SK-N-SH (cell line): ENCODE measurements at regions not wholly inside any gene's neighbourhood (a gene's known extent, or its start where the extent isn't known, plus 50 kb on each side); places are given as distances from the start of the nearest gene placed in this dataset.

Experiments used
- EP300 ChIP-seq, 2 experiments: IDR thresholded peaks; 2 replicates each; pipeline versions ENCODE4 v1.4.0 to v1.6.1; 2012; ENCODE audit warnings: borderline replicate concordance in 1 of 2, low read depth in 1 of 2, low read length in 1 of 2
- FOSL2 ChIP-seq: IDR thresholded peaks from 2 replicates; pipeline ENCODE4 v1.4.0; 2012; ENCODE audit warnings: low read depth, mild to moderate bottlenecking, moderate library complexity, borderline replicate concordance
- FOXM1 ChIP-seq: IDR thresholded peaks from 2 replicates; pipeline ENCODE4 v1.4.0; 2012; ENCODE audit warnings: low read depth, mild to moderate bottlenecking
- MXI1 ChIP-seq: IDR thresholded peaks from 2 replicates; pipeline ENCODE4 v1.6.1; 2012; ENCODE audit warnings: mild to moderate bottlenecking, low read depth, low read length, improper control_type of control experiment
- POLR2AphosphoS5 ChIP-seq: IDR thresholded peaks from 2 replicates; pipeline ENCODE4 v1.6.1; 2012; ENCODE audit warnings: low read depth, low read length
- RFX5 ChIP-seq: IDR thresholded peaks from 2 replicates; pipeline ENCODE4 v1.6.1; 2012; ENCODE audit warnings: mild to moderate bottlenecking, improper control_type of control experiment, low read length
- SIN3A ChIP-seq: IDR thresholded peaks from 2 replicates; pipeline ENCODE4 v1.6.1; 2012; ENCODE audit warnings: low read depth, mild to moderate bottlenecking, low read length, moderate library complexity, borderline replicate concordance
- SMC3 ChIP-seq: IDR thresholded peaks from 2 replicates; pipeline ENCODE4 v1.6.1; 2012; ENCODE audit warnings: low read depth, low read length, improper control_type of control experiment
- TAF1 ChIP-seq: IDR thresholded peaks from 2 replicates; pipeline ENCODE4 v1.6.1; 2012; ENCODE audit warnings: low read depth, mild to moderate bottlenecking, low read length, moderate library complexity, borderline replicate concordance
- TEAD4 ChIP-seq: IDR thresholded peaks from 2 replicates; pipeline ENCODE4 v1.4.0; 2012; ENCODE audit warnings: mild to moderate bottlenecking, borderline replicate concordance; ENCODE audit not compliant: insufficient read depth
- TF ChIP-seq, protein P1 (sequence below): fragments of 200-600 bp; sonication (generic); IDR thresholded peaks from 2 replicates; pipeline ENCODE4 v1.6.1; 2017; ENCODE audit warnings: antibody characterized with exemption, mild to moderate bottlenecking, moderate library complexity
- TF ChIP-seq, protein P2 (sequence below): IDR thresholded peaks from 2 replicates; pipeline ENCODE4 v1.4.0; 2012; ENCODE audit warnings: low read depth
- TF ChIP-seq, protein P3 (sequence below): IDR thresholded peaks from 2 replicates; pipeline ENCODE4 v1.6.1; 2012; ENCODE audit warnings: mild to moderate bottlenecking, low read depth, low read length, moderate library complexity

DNA sequence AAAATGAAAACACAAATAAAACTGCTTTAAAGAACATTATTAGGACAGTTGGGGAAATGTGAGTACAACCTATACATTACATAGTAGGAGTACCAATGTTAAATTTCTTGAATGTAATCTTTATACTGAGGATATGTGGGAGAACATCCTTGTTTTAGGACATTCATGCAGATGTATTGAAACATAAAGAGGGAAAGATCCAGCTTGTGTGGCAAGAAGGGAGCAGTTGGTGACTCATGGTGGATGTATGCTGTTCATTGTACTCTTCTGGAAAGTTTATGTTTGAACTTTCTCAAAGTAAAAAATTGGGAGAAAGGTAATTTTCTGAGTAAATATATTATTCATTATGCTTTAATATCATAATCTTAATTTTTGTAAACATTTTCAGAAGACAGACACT, 132.1 kb upstream of the DLGAP1 start:
- TF ChIP-seq EP300 (IDR thresholded peaks at IDR 0.05; ENCODE audit: borderline replicate concordance in 1 of 2, low read depth in 1 of 2, low read length in 1 of 2), result no peak
- TF ChIP-seq POLR2AphosphoS5, result no peak
- TF ChIP-seq, protein P1, sequence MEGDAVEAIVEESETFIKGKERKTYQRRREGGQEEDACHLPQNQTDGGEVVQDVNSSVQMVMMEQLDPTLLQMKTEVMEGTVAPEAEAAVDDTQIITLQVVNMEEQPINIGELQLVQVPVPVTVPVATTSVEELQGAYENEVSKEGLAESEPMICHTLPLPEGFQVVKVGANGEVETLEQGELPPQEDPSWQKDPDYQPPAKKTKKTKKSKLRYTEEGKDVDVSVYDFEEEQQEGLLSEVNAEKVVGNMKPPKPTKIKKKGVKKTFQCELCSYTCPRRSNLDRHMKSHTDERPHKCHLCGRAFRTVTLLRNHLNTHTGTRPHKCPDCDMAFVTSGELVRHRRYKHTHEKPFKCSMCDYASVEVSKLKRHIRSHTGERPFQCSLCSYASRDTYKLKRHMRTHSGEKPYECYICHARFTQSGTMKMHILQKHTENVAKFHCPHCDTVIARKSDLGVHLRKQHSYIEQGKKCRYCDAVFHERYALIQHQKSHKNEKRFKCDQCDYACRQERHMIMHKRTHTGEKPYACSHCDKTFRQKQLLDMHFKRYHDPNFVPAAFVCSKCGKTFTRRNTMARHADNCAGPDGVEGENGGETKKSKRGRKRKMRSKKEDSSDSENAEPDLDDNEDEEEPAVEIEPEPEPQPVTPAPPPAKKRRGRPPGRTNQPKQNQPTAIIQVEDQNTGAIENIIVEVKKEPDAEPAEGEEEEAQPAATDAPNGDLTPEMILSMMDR, result no peak
- TF ChIP-seq TEAD4, result no peak
- TF ChIP-seq, protein P2, sequence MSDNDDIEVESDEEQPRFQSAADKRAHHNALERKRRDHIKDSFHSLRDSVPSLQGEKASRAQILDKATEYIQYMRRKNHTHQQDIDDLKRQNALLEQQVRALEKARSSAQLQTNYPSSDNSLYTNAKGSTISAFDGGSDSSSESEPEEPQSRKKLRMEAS, result no peak
- no peak for TF ChIP-seq FOSL2
- TF ChIP-seq MXI1, result no peak
- no peak for TF ChIP-seq SMC3
- TF ChIP-seq, protein P3, sequence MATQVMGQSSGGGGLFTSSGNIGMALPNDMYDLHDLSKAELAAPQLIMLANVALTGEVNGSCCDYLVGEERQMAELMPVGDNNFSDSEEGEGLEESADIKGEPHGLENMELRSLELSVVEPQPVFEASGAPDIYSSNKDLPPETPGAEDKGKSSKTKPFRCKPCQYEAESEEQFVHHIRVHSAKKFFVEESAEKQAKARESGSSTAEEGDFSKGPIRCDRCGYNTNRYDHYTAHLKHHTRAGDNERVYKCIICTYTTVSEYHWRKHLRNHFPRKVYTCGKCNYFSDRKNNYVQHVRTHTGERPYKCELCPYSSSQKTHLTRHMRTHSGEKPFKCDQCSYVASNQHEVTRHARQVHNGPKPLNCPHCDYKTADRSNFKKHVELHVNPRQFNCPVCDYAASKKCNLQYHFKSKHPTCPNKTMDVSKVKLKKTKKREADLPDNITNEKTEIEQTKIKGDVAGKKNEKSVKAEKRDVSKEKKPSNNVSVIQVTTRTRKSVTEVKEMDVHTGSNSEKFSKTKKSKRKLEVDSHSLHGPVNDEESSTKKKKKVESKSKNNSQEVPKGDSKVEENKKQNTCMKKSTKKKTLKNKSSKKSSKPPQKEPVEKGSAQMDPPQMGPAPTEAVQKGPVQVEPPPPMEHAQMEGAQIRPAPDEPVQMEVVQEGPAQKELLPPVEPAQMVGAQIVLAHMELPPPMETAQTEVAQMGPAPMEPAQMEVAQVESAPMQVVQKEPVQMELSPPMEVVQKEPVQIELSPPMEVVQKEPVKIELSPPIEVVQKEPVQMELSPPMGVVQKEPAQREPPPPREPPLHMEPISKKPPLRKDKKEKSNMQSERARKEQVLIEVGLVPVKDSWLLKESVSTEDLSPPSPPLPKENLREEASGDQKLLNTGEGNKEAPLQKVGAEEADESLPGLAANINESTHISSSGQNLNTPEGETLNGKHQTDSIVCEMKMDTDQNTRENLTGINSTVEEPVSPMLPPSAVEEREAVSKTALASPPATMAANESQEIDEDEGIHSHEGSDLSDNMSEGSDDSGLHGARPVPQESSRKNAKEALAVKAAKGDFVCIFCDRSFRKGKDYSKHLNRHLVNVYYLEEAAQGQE, result no peak
- no peak for TF ChIP-seq SIN3A
- TF ChIP-seq RFX5, result no peak
- no peak for TF ChIP-seq FOXM1
- no peak for TF ChIP-seq TAF1
